Epithelial cell of esophagus (primary cell): ENCODE measurements at regions not wholly inside any gene's neighbourhood (a gene's known extent, or its start where the extent isn't known, plus 50 kb on each side); places are given as distances from the start of the nearest gene placed in this dataset.

Source experiments
- DNase-seq: peaks from one replicate; pipeline ENCODE4 v3.0.0; 2010; ENCODE audit warnings: low read depth
- H3K4me3 ChIP-seq: 2 replicates; pipeline ENCODE4 v1.5.1; 2011; ENCODE audit warnings: mild to moderate bottlenecking, low read length, control low read depth
- TF ChIP-seq, protein P1 (sequence below): IDR thresholded peaks from 2 replicates; pipeline ENCODE4 v1.5.1; 2011; ENCODE audit warnings: low read depth, mild to moderate bottlenecking, low read length, control low read depth, inconsistent platforms; ENCODE audit not compliant: insufficient read depth; ENCODE audit errors: missing control alignments

DNA sequence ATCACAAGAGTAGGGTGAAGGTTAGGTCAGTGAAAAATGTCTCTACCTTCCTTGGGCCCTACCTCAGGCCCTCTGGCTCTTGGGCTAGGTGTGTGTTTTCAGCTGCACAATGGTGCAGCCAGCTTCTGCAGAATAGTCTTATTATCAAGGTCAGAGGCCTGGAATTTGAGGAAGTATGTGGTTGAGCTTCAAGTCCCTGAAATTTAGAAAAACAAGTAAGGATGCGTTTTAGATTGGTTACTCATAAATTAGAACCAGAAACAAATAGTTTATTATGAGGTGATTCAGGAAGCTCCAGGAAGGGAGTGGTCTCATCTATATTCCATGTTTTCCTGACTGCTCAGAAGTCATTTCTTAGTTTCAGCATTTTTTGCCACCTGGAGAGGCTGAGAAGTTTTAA is 204.2 kb upstream of the CELF4 start:
- TF ChIP-seq, protein P1, sequence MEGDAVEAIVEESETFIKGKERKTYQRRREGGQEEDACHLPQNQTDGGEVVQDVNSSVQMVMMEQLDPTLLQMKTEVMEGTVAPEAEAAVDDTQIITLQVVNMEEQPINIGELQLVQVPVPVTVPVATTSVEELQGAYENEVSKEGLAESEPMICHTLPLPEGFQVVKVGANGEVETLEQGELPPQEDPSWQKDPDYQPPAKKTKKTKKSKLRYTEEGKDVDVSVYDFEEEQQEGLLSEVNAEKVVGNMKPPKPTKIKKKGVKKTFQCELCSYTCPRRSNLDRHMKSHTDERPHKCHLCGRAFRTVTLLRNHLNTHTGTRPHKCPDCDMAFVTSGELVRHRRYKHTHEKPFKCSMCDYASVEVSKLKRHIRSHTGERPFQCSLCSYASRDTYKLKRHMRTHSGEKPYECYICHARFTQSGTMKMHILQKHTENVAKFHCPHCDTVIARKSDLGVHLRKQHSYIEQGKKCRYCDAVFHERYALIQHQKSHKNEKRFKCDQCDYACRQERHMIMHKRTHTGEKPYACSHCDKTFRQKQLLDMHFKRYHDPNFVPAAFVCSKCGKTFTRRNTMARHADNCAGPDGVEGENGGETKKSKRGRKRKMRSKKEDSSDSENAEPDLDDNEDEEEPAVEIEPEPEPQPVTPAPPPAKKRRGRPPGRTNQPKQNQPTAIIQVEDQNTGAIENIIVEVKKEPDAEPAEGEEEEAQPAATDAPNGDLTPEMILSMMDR, result no peak
- DNase-seq, result no peak
- H3K4me3 ChIP-seq, result no peak overlapping the region

DNA sequence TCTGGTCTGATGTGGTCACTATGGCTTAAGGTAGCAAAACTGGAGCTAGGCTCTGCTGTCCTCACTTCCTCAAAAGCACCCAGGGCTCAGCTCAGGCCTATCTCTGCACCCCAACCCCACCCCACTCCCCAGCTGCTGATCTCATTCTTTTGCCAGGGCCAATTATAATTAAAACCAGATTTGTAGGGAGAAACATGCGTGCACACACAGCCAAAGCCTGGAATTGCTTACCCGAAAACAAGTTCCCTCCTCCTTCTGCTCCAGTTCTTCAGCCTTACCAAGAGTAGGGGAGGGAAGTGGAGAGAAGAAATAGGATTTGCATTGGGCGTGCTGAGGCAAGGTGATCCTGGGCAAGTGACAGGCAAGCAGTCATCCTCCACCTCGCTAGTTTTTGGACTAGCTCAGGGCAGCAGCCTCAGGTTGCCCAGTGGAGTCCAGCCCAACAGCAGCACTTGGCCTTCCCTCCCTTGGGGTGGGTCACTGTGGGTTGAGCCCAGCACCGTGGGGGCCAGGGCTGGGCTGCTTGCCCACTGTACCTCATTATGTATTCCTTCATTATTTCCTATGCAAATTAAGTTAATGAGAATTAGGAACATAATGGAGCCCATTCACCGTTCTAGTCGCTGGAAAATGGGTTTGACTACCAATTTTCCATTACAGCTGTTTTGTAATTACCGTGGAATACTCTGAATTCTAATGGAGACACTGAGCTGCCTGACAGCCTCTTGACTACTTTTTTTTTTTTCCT is 199.1 kb upstream of the CELF4 start:
- TF ChIP-seq, protein P1, result no peak
- DNase-seq, result no peak
- H3K4me3 ChIP-seq, result no peak overlapping the region

DNA sequence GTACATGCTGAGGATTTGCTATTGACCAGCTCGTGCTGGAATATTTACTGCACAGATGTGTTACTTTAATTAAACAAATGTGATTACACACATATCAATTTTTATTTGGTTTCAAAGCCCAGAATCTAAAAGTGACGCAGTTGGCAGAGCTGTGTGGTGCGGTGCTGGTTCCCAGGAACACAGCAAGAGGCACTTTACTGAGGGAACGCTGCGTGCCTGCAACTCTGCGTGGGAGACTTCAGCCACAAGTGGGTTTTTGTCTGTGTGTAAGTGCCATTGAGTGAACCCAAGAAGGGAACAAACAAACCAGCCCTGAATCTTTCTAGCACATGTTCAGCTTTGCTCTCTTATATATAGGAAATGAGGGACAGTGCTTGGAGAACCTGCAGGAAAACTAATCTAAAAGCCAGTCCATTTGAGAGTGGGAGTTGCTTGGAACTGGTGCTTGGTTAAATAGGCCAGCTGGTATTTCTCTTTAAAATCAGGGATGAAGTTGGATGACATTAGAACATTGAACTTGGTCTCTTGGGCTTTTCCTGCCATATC is 196.6 kb upstream of the CELF4 start:
- DNase-seq, result no peak
- TF ChIP-seq, protein P1, result no peak
- no peak overlapping the region for H3K4me3 ChIP-seq

DNA sequence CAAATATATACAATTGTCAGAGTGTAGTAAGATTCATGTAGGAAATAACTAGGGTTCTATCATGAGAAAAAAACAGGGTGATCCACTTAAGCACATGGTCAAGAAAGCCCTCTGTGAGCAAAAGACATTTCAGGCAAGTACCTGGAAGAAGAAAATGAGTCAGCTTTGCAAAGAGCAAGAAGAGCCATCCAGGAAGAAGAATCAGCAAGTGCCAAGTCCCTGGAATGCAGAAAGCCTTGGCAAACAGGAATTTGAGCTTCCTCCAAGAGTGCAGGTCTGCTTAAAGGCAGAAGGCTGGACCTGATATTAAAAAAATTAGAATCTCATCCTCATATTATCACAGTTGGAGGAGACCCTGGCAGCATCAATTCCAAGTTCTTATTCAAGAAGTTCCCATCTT is 188.5 kb upstream of the CELF4 start:
- no peak overlapping the region for H3K4me3 ChIP-seq
- DNase-seq, result peak; percentile 32
- TF ChIP-seq, protein P1, result no peak

DNA sequence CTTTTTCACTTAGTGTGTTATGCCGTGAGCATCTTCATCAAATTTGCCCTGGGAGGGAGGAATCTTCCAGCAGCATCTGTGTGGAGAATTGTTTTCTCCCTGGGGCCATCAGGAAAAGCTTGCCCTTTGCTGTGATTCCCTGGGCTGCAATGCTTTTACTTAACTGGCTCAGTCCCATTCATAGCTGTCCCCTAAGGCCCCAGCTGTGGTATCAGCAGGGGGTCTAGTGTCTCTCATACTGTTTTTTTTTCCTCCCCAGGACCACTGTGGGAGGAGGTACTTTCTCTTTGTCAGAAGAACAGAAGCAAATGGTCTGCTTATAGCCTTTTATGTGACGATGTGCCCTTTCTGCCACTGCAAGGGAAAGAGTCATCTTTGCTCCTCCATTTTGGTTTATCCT is 176.8 kb upstream of the CELF4 start:
- no peak overlapping the region for H3K4me3 ChIP-seq
- no peak for DNase-seq
- TF ChIP-seq, protein P1, result no peak

DNA sequence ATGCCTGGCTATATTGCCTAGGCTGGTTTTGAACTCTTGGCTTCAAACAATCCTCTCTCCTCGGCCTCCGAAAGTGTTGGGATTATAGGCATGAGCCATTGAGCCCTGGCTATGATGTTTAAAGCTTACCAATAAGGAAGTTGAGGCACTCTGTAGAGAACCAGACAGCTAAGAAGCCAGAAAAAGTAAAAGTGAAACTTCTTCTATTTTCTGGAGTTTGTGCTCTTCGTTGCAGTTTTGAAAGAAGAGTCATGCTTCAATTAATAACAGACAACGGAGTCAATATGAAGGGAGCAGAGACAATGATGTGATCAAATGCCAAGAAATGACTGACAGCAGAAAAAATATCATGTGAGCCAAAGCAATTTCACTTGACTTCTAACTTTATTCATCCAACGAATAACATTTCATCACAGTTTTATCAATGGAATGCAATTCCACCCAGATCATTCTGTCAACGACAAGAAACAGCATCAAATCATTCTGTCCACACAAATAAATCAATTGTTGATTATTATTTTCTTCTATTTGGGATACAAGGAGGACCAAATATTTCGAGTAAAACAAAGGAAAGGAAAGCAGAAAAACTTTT is 175.5 kb upstream of the CELF4 start:
- H3K4me3 ChIP-seq, result no peak overlapping the region
- TF ChIP-seq, protein P1, result no peak
- no peak for DNase-seq
